Endothelial cell of umbilical vein (primary cell): ENCODE measurements at regions not wholly inside any gene's neighbourhood (a gene's known extent, or its start where the extent isn't known, plus 50 kb on each side); places are given as distances from the start of the nearest gene placed in this dataset.

Experiments
- BruUV-seq: library from RNA; stranded (reverse); fragments of 400-500 nt; replicated peaks from 2 replicates; lab custom pipeline; 2021; lab: Mats Ljungman, UMichigan
- CTCF ChIA-PET: fragments of 300-600, 350-600 bp; sonication (Branson Sonifier 250); formaldehyde crosslinking; loops from one replicate; lab custom pipeline; 2021; ENCODE audit warnings: antibody characterized with exemption, inconsistent platforms; lab: Charles Lee
- POLR2A ChIA-PET: fragments of 300-600, 350-600 bp; sonication (Branson Sonifier 250); formaldehyde crosslinking; loops from one replicate; lab custom pipeline; 2021; ENCODE audit warnings: antibody characterized with exemption, inconsistent platforms; lab: Charles Lee
- DNase-seq: peaks from one replicate; pipeline ENCODE4 v3.0.0-alpha.2; 2011; ENCODE audit warnings: low read depth, low spot score
- FAIRE-seq: peaks from 2 replicates; lab custom pipeline; 2011; peaks lifted over from hg19 to GRCh38; lab: Jason Lieb, UNC
- H2AFZ ChIP-seq: 2 replicates; pipeline ENCODE4 v1.6.0; 2012; ENCODE audit warnings: low read depth, low read length, control low read depth, inconsistent platforms
- H3K27ac ChIP-seq: 2 replicates; pipeline ENCODE4 v1.5.1; 2011; ENCODE audit warnings: low read depth, mild to moderate bottlenecking, control low read depth, low read length, moderate library complexity; ENCODE audit not compliant: insufficient read depth
- H3K27me3 ChIP-seq, 2 experiments: 2 replicates each; pipeline versions ENCODE4 v1.6.0 to v1.6.1; 2011; ENCODE audit warnings: low read length in 2 of 2, mixed read lengths in 1 of 2; ENCODE audit not compliant: control insufficient read depth in 2 of 2, insufficient read depth in 2 of 2
- H3K36me3 ChIP-seq, 2 experiments: 2 replicates in 1 of 2; 3 replicates in 1 of 2; pipeline ENCODE4 v1.5.1; 2011; ENCODE audit warnings: low read length in 2 of 2, mild to moderate bottlenecking in 1 of 2, moderate library complexity in 1 of 2; ENCODE audit not compliant: control insufficient read depth in 2 of 2, insufficient read depth in 2 of 2; ENCODE audit errors: extremely low read depth in 1 of 2
- H3K4me1 ChIP-seq: 3 replicates; pipeline ENCODE4 v1.5.1; 2011; ENCODE audit warnings: mild to moderate bottlenecking, low read length; ENCODE audit not compliant: control insufficient read depth, insufficient read depth; ENCODE audit errors: extremely low read depth
- H3K4me2 ChIP-seq: 2 replicates; pipeline ENCODE4 v1.6.1; 2011; ENCODE audit warnings: low read length, control low read depth, mixed read lengths; ENCODE audit not compliant: insufficient read depth
- H3K4me3 ChIP-seq, 3 experiments: fragments of 200-600 bp in 1 of 3; sonication (generic), shearing (Covaris generic) in 1 of 3; replicated peaks in 1 of 3; 2 replicates each; pipeline ENCODE4 v1.5.1; 2011 to 2016; ENCODE audit warnings: control low read depth in 3 of 3, low read length in 3 of 3, mild to moderate bottlenecking in 2 of 3, inconsistent platforms in 1 of 3, low read depth in 1 of 3, moderate library complexity in 1 of 3; ENCODE audit not compliant: insufficient read depth in 1 of 3
- H3K79me2 ChIP-seq: 2 replicates; pipeline ENCODE4 v1.6.0; 2012; ENCODE audit warnings: low read length, inconsistent platforms; ENCODE audit not compliant: control insufficient read depth, insufficient read depth
- H3K9ac ChIP-seq: replicated peaks from 2 replicates; pipeline ENCODE3; 2011; ENCODE audit warnings: low read length, control low read depth; ENCODE audit not compliant: insufficient read depth; ENCODE audit errors: extremely low read depth
- H3K9me1 ChIP-seq: replicated peaks from 3 replicates; pipeline ENCODE4 v1.6.0; 2011; ENCODE audit warnings: mild to moderate bottlenecking, low read length; ENCODE audit not compliant: control insufficient read depth, insufficient read depth; ENCODE audit errors: extremely low read depth
- H3K9me3 ChIP-seq: replicated peaks from 2 replicates; pipeline ENCODE4 v1.5.1; 2012; ENCODE audit warnings: low read length, inconsistent platforms; ENCODE audit not compliant: control insufficient read depth, insufficient read depth
- H4K20me1 ChIP-seq: replicated peaks from 2 replicates; pipeline ENCODE3; 2011; ENCODE audit warnings: mild to moderate bottlenecking, low read length; ENCODE audit not compliant: control insufficient read depth, insufficient read depth; ENCODE audit errors: extremely low read depth
- FOS ChIP-seq: IDR thresholded peaks from 2 replicates; pipeline ENCODE4 v1.6.1; 2011; ENCODE audit warnings: mild to moderate bottlenecking, low read length, moderate library complexity, borderline replicate concordance; ENCODE audit not compliant: insufficient read depth
- GATA2 ChIP-seq: IDR thresholded peaks from 2 replicates; pipeline ENCODE4 v1.7.0; 2011; ENCODE audit warnings: low read depth, mild to moderate bottlenecking, moderate library complexity, mixed read lengths, low read length; ENCODE audit not compliant: insufficient read length, insufficient read depth
- MYC ChIP-seq: IDR thresholded peaks from one replicate; pipeline ENCODE4 v1.6.1; 2011; ENCODE audit warnings: mild to moderate bottlenecking, low read depth, low read length
- POLR2A ChIP-seq: IDR thresholded peaks from 2 replicates; pipeline ENCODE4 v1.6.1; 2012; ENCODE audit warnings: low read depth, mild to moderate bottlenecking, control low read depth, low read length
- POLR2AphosphoS5 ChIP-seq: IDR thresholded peaks from 2 replicates; pipeline ENCODE4 v1.6.1; 2012; ENCODE audit warnings: low read depth, mild to moderate bottlenecking, control low read depth, low read length, moderate library complexity; ENCODE audit not compliant: insufficient read depth
- dilution Hi-C: fragments of 300-500 bp; cut with MboI; formaldehyde crosslinking; loops from one replicate; pipeline ENCODE4 v1.15.0; 2019; ENCODE audit warnings: low sequenced_read_pairs; ENCODE audit not compliant: extremely low pct_ligation_motif_present
- intact Hi-C: fragments of 100-400 bp; cut with micrococcal nuclease; formaldehyde crosslinking; loops from one replicate; pipeline ENCODE4 v1.10.0; 2022
- TF ChIP-seq, protein P1 (sequence below), 2 donors: IDR thresholded peaks; 1 replicate in 1 of 2; 2 replicates in 1 of 2; pipeline ENCODE4 v1.5.1; 2011; ENCODE audit warnings: low read length in 2 of 2, mild to moderate bottlenecking in 2 of 2, moderate library complexity in 2 of 2, control low read depth in 1 of 2, inconsistent platforms in 1 of 2, low read depth in 1 of 2; ENCODE audit not compliant: insufficient read depth in 1 of 2; ENCODE audit errors: extremely low read depth in 1 of 2
- TF ChIP-seq, protein P2 (sequence below): IDR thresholded peaks from 2 replicates; pipeline ENCODE4 v1.6.1; 2011; ENCODE audit not compliant: insufficient read depth, insufficient read length

DNA sequence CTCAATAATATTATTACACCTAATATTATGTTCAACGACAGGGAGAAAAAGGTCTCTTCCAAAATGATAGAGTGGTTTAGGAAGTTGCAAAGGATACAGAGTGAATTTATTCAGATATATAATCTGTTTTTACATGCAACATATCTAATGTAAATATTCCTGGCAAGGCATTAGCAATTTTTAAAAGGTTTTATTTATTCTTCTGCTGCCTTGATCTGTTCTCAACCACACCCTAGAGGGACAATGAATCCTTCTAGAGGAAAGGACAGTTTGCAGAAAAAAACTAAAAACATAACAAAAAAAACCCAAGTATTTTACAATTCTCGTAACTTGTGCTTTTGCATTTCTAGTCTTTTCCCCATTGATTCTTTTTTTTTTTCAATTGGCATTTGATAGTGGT is 459.6 kb downstream of the KLF12 start:
- Histone ChIP-seq H4K20me1 (no peaks in the 10 kb centered on the region), H3K9me1 (no peaks in the 10 kb centered on the region), H3K4me2 (no peak overlapping the region), H3K4me1 (peaks cover 19% of the 10 kb centered on the region), H3K27me3 (no peaks in the 10 kb centered on the region), H3K36me3 (no peaks in the 10 kb centered on the region), H3K4me3 (no peak overlapping the region), H2AFZ (no peak overlapping the region), H3K9ac (no peak overlapping the region), H3K27ac (no peak overlapping the region), H3K9me3 (no peaks in the 10 kb centered on the region), H3K79me2 (no peaks in the 10 kb centered on the region)
- POLR2A ChIA-PET, result no interaction called here
- DNase-seq (no peak), FAIRE-seq (no peak)
- intact Hi-C loops (loop anchor here (10.0 kb wide), 2 partner anchors 350 to 890 kb away; partner anchors contain the start of genes DIS3 and PIBF1), dilution Hi-C loops (no loop called here)
- CTCF ChIA-PET, result no interaction called here
- TF ChIP-seq GATA2 (no peak), POLR2A (no peak), MYC (no peak), POLR2AphosphoS5 (no peak), FOS (no peak)
- TF ChIP-seq, protein P1, sequence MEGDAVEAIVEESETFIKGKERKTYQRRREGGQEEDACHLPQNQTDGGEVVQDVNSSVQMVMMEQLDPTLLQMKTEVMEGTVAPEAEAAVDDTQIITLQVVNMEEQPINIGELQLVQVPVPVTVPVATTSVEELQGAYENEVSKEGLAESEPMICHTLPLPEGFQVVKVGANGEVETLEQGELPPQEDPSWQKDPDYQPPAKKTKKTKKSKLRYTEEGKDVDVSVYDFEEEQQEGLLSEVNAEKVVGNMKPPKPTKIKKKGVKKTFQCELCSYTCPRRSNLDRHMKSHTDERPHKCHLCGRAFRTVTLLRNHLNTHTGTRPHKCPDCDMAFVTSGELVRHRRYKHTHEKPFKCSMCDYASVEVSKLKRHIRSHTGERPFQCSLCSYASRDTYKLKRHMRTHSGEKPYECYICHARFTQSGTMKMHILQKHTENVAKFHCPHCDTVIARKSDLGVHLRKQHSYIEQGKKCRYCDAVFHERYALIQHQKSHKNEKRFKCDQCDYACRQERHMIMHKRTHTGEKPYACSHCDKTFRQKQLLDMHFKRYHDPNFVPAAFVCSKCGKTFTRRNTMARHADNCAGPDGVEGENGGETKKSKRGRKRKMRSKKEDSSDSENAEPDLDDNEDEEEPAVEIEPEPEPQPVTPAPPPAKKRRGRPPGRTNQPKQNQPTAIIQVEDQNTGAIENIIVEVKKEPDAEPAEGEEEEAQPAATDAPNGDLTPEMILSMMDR (IDR thresholded peaks at IDR 0.05; ENCODE audit: extremely low read depth in 1 of 2, insufficient read depth in 1 of 2, low read depth in 1 of 2, low read length in 2 of 2), result no peak
- TF ChIP-seq, protein P2, sequence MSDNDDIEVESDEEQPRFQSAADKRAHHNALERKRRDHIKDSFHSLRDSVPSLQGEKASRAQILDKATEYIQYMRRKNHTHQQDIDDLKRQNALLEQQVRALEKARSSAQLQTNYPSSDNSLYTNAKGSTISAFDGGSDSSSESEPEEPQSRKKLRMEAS, result no peak
- BruUV-seq, result no TSS peak
